Cardiac muscle cell (in vitro differentiated cells and primary cell): ENCODE measurements at regions not wholly inside any gene's neighbourhood (a gene's known extent, or its start where the extent isn't known, plus 50 kb on each side); places are given as distances from the start of the nearest gene placed in this dataset.

Source experiments
- DNase-seq, 2 donors: peaks; one replicate each; pipeline versions ENCODE4 v3.0.0 to v3.0.0-alpha.2; 2010 to 2017; ENCODE audit warnings: low read depth in 1 of 2, low spot score in 1 of 2
- H3K27ac ChIP-seq: fragments of 200-600 bp; sonication (generic); 2 replicates; pipeline ENCODE4 v1.5.1; 2016
- H3K27me3 ChIP-seq: fragments of 200-600 bp; sonication (generic); 2 replicates; pipeline ENCODE4 v1.6.0; 2016; ENCODE audit warnings: control low read depth
- H3K36me3 ChIP-seq: fragments of 200-600 bp; sonication (generic); 2 replicates; pipeline ENCODE4 v1.5.1; 2016; ENCODE audit warnings: control low read depth
- H3K4me1 ChIP-seq: fragments of 200-600 bp; sonication (generic); 2 replicates; pipeline ENCODE4 v1.8.1; 2017; ENCODE audit warnings: low read depth, mild to moderate bottlenecking, mixed run types
- H3K4me3 ChIP-seq: fragments of 200-600 bp; sonication (generic); 2 replicates; pipeline ENCODE4 v1.5.1; 2016; ENCODE audit warnings: mild to moderate bottlenecking
- H3K9me3 ChIP-seq: fragments of 200-600 bp; sonication (generic); 2 replicates; pipeline ENCODE4 v1.5.1; 2017; ENCODE audit warnings: low read depth, mild to moderate bottlenecking, control low read depth
- TF ChIP-seq, protein P1 (sequence below): IDR thresholded peaks from 2 replicates; pipeline ENCODE4 v1.5.1; 2012; ENCODE audit warnings: low read depth, mild to moderate bottlenecking, low read length

DNA sequence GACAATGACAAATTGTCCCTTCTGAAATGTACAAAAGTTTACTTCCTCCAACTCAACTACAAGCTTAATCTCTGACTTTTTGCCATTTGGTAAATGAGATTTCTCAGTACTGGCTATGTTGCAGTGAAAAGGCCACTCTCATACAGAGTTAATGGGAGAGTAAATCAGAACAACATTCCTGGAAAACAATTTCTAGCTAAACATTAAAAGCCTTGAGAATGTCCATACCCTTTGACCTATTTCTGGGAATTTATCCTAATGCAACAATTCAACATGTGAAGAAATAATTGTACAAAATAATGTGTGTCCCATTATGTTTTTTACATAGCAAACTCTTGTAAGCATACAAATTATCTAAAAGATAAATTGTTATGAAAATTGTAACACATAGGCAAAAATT is 56.3 kb upstream of the SPEF2 start:
- TF ChIP-seq, protein P1, sequence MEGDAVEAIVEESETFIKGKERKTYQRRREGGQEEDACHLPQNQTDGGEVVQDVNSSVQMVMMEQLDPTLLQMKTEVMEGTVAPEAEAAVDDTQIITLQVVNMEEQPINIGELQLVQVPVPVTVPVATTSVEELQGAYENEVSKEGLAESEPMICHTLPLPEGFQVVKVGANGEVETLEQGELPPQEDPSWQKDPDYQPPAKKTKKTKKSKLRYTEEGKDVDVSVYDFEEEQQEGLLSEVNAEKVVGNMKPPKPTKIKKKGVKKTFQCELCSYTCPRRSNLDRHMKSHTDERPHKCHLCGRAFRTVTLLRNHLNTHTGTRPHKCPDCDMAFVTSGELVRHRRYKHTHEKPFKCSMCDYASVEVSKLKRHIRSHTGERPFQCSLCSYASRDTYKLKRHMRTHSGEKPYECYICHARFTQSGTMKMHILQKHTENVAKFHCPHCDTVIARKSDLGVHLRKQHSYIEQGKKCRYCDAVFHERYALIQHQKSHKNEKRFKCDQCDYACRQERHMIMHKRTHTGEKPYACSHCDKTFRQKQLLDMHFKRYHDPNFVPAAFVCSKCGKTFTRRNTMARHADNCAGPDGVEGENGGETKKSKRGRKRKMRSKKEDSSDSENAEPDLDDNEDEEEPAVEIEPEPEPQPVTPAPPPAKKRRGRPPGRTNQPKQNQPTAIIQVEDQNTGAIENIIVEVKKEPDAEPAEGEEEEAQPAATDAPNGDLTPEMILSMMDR, result no peak
- Histone ChIP-seq H3K4me1 (no peaks in the 10 kb centered on the region), H3K36me3 (no peaks in the 10 kb centered on the region), H3K4me3 (no peak overlapping the region), H3K27me3 (no peaks in the 10 kb centered on the region), H3K27ac (no peak overlapping the region), H3K9me3 (no peaks in the 10 kb centered on the region)
- no peak for DNase-seq

DNA sequence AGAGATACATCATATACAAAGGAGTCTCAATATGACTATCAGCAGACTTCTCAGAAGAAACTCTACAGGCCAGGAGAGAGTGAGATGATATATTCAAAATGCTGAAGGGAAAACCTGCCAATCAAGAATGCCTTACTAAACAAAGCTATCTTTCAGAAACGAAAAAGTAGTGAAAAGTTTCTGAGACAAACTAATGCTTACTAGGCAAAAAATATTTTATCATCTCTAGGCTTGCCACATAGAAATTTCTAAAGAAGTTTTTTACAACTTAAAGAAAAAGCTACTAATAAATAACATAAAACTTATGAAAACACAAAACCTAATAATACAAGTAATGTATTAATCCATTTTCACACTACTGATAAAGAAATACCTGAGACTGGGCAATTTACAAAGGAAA is 59.9 kb upstream of the SPEF2 start:
- Histone ChIP-seq H3K4me1 (no peaks in the 10 kb centered on the region), H3K27me3 (no peaks in the 10 kb centered on the region), H3K36me3 (no peaks in the 10 kb centered on the region), H3K4me3 (no peak overlapping the region), H3K27ac (no peak overlapping the region), H3K9me3 (no peaks in the 10 kb centered on the region)
- TF ChIP-seq, protein P1, result no peak
- no peak for DNase-seq

DNA sequence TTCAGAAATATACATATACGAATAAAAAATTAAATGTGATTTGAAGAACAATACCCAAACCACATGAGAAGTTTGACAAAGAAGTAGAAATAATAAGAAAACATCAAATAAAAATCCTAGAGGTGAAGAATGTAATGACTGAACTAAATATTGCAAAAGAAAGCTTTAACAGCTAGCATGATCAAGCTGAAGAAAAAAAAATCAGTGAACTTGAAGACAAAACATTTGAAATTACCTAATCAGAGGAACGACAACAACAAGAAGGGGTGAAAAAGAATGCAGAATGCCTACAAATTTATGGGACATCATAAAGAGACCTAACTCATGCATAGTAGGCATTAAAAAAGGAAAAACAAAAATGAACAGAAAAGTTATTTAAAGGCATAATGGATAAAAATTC is 60.5 kb upstream of the SPEF2 start:
- TF ChIP-seq, protein P1, result no peak
- no peaks in the 10 kb centered on the region for H3K4me1 ChIP-seq

DNA sequence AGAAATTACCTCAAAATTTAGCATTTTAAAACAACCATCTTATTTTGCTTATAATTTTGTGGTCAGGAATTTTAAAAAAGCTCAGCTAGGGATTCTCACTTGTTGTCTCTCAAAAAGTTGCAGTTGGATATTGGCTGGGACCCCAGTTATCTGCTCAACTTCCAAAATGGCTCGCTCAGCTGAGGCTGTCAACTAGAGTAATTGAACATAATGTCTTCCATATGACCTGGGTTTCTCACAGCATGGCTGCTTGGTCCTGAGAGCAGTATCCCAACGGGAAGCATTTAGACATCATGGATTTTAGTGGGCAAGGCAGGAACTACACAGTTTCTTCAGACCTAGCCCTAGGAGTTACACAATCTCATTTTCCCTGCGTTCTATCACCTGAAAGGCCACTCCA is 63.6 kb upstream of the SPEF2 start:
- no peak overlapping the region for H3K27ac ChIP-seq
- H3K36me3 ChIP-seq, result no peaks in the 10 kb centered on the region
- H3K4me1 ChIP-seq, result no peaks in the 10 kb centered on the region
- TF ChIP-seq, protein P1, result no peak
- DNase-seq, result no peak
- no peaks in the 10 kb centered on the region for H3K9me3 ChIP-seq
- no peaks in the 10 kb centered on the region for H3K27me3 ChIP-seq
- no peak overlapping the region for H3K4me3 ChIP-seq

More for the DNA sequence above, 60.5 kb upstream of the SPEF2 start:
- Histone ChIP-seq H3K9me3 (no peaks in the 10 kb centered on the region), H3K27ac (no peak overlapping the region), H3K27me3 (no peaks in the 10 kb centered on the region), H3K4me3 (no peak overlapping the region), H3K36me3 (no peaks in the 10 kb centered on the region)
- DNase-seq, result no peak

DNA sequence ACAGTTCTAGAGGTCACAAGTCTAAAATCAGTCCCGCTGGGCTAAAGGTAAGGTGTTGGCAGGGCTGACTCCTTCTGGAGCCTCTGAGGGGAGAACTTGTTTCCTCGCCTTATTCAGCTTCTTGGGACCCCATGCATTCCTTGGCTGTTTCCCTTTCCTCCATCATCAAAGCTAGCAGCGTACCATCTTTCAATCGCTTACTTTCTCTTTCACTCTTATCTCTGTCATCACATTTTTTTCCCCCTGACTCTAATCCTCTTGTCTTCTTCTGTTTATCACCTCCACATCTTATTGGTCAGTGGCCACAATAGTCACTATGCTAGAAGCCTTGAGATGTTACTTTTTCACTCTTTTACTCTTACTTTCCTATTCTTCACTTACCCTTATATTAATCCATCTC is 72.5 kb upstream of the SPEF2 start:
- Histone ChIP-seq H3K27me3 (no peaks in the 10 kb centered on the region), H3K4me1 (no peaks in the 10 kb centered on the region), H3K9me3 (no peaks in the 10 kb centered on the region), H3K4me3 (no peak overlapping the region), H3K27ac (no peak overlapping the region), H3K36me3 (no peaks in the 10 kb centered on the region)
- TF ChIP-seq, protein P1, result no peak
- no peak for DNase-seq

DNA sequence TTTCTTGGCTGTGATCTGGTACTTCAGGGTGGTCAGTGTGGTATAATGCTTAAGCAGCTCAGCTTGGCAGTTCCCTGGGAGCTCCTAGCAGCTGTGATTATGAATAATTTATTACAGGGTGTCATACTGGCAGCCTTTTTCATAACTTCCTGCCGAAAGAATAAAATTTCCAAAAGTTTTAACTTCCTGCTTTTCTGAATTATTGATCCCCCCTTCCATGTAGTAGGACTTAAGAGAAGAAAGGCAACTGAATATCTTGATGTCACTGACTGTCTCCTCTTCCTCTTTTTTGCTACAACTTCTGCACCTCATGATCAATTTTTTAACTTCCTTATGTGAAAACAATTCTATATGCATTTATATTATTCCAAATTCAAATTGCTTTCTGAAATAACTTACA is 74.3 kb upstream of the SPEF2 start:
- Histone ChIP-seq H3K36me3 (no peaks in the 10 kb centered on the region), H3K27ac (no peak overlapping the region), H3K27me3 (no peaks in the 10 kb centered on the region), H3K4me1 (no peaks in the 10 kb centered on the region), H3K9me3 (no peaks in the 10 kb centered on the region), H3K4me3 (no peak overlapping the region)
- no peak for DNase-seq
- TF ChIP-seq, protein P1, result no peak
